ENCODE measurements at regions not wholly inside any gene's neighbourhood (a gene's known extent, or its start where the extent isn't known, plus 50 kb on each side); places are given as distances from the start of the nearest gene placed in this dataset.

DNA sequence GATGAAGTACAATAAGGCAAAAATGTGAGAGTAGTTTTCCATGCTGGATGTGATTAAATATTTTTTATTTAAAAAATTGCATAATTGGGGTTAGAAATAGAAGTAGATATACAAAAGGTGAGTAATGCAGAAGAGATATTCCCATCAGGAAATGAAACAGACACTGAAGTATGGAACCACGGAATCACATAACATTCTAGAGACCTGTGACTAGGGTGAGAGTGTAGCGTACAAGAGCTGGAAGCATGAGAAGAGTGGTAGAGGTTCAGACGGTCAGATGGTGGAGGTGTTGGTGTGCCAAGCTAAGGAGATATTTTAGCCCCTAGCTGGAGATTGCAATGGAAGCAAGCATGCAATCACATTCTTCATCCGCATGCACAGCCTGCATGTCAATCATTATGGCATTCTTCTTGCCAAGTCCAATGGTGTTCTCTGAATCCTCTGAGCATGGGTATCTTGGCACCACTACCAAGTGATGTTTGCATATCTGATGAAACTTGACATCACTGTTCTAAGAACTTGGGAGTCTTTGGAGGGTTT, 587.8 kb downstream of the PSAT1 start:
- intact Hi-C loops (cut with DNase I) = no loop called here
- Histone ChIP-seq H3K36me3 (no peaks in the 10 kb centered on the region), H3K4me1 (ENCODE audit: insufficient read depth) (no peaks in the 10 kb centered on the region), H3K4me3 (no peak overlapping the region), H3K27ac (no peak overlapping the region), H3K27me3 (no peaks in the 10 kb centered on the region), H3K9me3 (no peaks in the 10 kb centered on the region)
- 88 to 94% (median 93%) methylated on average over 4 of the region's 4 CpGs for WGBS, 3 donors
- no peak for DNase-seq
- TF ChIP-seq, protein P1, sequence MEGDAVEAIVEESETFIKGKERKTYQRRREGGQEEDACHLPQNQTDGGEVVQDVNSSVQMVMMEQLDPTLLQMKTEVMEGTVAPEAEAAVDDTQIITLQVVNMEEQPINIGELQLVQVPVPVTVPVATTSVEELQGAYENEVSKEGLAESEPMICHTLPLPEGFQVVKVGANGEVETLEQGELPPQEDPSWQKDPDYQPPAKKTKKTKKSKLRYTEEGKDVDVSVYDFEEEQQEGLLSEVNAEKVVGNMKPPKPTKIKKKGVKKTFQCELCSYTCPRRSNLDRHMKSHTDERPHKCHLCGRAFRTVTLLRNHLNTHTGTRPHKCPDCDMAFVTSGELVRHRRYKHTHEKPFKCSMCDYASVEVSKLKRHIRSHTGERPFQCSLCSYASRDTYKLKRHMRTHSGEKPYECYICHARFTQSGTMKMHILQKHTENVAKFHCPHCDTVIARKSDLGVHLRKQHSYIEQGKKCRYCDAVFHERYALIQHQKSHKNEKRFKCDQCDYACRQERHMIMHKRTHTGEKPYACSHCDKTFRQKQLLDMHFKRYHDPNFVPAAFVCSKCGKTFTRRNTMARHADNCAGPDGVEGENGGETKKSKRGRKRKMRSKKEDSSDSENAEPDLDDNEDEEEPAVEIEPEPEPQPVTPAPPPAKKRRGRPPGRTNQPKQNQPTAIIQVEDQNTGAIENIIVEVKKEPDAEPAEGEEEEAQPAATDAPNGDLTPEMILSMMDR (IDR thresholded peaks at IDR 0.05) = no peak
- no peak for TF ChIP-seq POLR2A (IDR thresholded peaks at IDR 0.05)

DNA sequence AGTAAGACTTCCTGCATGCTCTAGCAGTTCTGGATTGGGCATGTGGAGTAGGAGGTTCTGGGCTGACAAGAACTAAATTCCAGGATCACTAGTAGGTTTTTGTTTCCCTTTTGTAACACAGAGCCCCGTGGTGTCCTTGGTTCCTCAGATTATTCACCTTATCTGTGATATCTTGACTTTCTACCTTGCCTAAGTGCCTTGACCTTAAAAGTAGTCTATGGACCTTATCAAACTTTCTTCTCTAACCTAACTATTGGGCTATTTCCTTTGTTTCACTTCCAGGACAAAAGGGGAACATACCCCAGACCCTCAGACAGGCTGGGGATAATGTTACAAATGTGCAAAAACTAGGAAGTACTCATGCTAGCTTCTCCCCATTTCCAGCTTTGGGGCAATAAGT, 595.3 kb downstream of the PSAT1 start:
- intact Hi-C loops (cut with DNase I) = no loop called here
- H3K36me3 ChIP-seq = no peaks in the 10 kb centered on the region
- WGBS, 3 donors = 42 to 58% (median 52%) methylated on average over 1 of the region's 1 CpG
- DNase-seq = no peak
- H3K9me3 ChIP-seq = no peaks in the 10 kb centered on the region
- H3K27ac ChIP-seq = no peak overlapping the region
- TF ChIP-seq, protein P1 (IDR thresholded peaks at IDR 0.05) = no peak
- TF ChIP-seq POLR2A (IDR thresholded peaks at IDR 0.05) (no peak), EP300 (IDR thresholded peaks at IDR 0.05) (no peak)
- no peaks in the 10 kb centered on the region for H3K27me3 ChIP-seq
- no peaks in the 10 kb centered on the region for H3K4me1 ChIP-seq (ENCODE audit: insufficient read depth)
- H3K4me3 ChIP-seq = no peak overlapping the region

DNA sequence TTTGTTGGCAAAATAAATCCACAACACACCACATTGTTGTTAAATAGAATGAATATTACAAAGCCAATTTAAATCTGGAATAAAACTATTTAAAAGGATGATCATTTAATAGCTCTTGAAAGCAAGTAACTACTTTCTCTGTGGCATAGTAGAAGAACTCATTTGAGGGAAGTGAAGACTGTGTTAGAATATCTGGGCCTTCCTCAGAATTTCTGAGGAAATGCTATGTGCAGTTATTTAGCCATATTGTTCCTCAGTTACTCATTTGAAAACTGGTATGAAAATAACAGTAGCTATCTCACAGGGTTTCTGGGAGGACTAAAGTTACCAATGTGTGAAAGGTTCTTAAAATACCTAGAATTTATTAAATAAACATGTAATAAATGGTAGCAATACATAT, 595.8 kb downstream of the PSAT1 start:
- no peak for DNase-seq
- intact Hi-C loops (cut with DNase I) = no loop called here
- TF ChIP-seq, protein P1 (IDR thresholded peaks at IDR 0.05) = no peak
- no peak for TF ChIP-seq POLR2A (IDR thresholded peaks at IDR 0.05)
- H3K27ac ChIP-seq = no peak overlapping the region
- H3K9me3 ChIP-seq = no peaks in the 10 kb centered on the region
- H3K4me3 ChIP-seq = no peak overlapping the region
- no peaks in the 10 kb centered on the region for H3K4me1 ChIP-seq (ENCODE audit: insufficient read depth)
- no peaks in the 10 kb centered on the region for H3K27me3 ChIP-seq
- no peaks in the 10 kb centered on the region for H3K36me3 ChIP-seq

DNA sequence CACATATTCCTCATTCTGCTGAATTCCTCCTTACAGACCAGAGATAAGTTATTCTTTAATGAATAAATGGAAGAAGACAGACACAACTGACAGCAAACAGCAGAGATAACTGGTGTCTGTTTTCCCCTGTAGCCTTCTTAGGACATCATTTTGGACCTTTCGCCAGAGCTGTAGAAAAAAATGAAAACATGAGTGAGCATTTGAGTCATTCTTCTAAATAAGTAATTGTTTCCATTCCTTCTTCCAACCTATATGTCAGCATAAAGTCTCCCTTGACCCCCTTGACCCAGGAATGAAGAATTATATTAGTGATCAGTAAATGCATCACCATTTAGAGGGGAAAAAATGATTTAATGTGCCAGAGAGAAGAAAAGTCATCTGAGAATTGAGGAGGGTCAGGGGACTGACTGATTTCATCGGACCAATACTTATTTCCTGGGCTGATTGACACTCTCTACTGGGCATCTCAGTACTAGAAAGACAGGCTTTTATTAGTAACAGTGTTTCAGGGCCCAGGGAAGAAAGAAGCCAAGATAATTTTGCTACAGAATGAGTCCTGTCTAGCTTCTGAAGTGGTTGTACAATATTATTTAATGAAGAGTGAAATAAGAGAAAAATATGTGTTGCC, 597.0 kb downstream of the PSAT1 start:
- no peaks in the 10 kb centered on the region for H3K27me3 ChIP-seq
- H3K4me1 ChIP-seq (ENCODE audit: insufficient read depth) = no peaks in the 10 kb centered on the region
- no peak for DNase-seq
- WGBS, 3 donors = 48 to 75% (median 50%) methylated on average over 2 of the region's 2 CpGs
- no peak for TF ChIP-seq POLR2A (IDR thresholded peaks at IDR 0.05)
- no peak for TF ChIP-seq EP300 (IDR thresholded peaks at IDR 0.05)
- TF ChIP-seq, protein P1 (IDR thresholded peaks at IDR 0.05) = no peak
- H3K4me3 ChIP-seq = no peak overlapping the region
- no peak overlapping the region for H3K27ac ChIP-seq
- intact Hi-C loops (cut with DNase I) = no loop called here
- no peaks in the 10 kb centered on the region for H3K36me3 ChIP-seq
- no peaks in the 10 kb centered on the region for H3K9me3 ChIP-seq

Data from ovary (tissue), 7 donors.